Right lobe of liver (tissue), 4 donors: ENCODE measurements at regions not wholly inside any gene's neighbourhood (a gene's known extent, or its start where the extent isn't known, plus 50 kb on each side); places are given as distances from the start of the nearest gene placed in this dataset.

ENCODE experiments used
- POLR2A ChIP-seq: fragments of 450-650 bp; IDR thresholded peaks from one replicate; pipeline ENCODE4 v1.6.1; 2017; ENCODE audit warnings: antibody characterized with exemption, mild to moderate bottlenecking
- TF ChIP-seq, protein P1 (sequence below), 4 donors: fragments of 200-600 bp in 3 of 4; fragments of 450-650 bp in 1 of 4; IDR thresholded peaks; one replicate each; pipeline versions ENCODE4 v1.5.1 to v1.8.0; 2016 to 2022; ENCODE audit warnings: antibody characterized with exemption in 4 of 4, mild to moderate bottlenecking in 2 of 4
- donor health status: DM: no; HTN: no; CAD: no.
- donor health status: DM: no; HTN: no; CAD: no.
- donor health status: DM: no; HTN: yes; CAD: no.

- TF ChIP-seq POLR2A, result no peak
- TF ChIP-seq, protein P1, sequence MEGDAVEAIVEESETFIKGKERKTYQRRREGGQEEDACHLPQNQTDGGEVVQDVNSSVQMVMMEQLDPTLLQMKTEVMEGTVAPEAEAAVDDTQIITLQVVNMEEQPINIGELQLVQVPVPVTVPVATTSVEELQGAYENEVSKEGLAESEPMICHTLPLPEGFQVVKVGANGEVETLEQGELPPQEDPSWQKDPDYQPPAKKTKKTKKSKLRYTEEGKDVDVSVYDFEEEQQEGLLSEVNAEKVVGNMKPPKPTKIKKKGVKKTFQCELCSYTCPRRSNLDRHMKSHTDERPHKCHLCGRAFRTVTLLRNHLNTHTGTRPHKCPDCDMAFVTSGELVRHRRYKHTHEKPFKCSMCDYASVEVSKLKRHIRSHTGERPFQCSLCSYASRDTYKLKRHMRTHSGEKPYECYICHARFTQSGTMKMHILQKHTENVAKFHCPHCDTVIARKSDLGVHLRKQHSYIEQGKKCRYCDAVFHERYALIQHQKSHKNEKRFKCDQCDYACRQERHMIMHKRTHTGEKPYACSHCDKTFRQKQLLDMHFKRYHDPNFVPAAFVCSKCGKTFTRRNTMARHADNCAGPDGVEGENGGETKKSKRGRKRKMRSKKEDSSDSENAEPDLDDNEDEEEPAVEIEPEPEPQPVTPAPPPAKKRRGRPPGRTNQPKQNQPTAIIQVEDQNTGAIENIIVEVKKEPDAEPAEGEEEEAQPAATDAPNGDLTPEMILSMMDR (IDR thresholded peaks at IDR 0.05), result no peak
Measured at GRCh38 chr7:9869566-9869965, 1104.1 kb upstream of the PHF14 start.
